Thyroid gland (tissue), 4 donors: ENCODE measurements at regions not wholly inside any gene's neighbourhood (a gene's known extent, or its start where the extent isn't known, plus 50 kb on each side); places are given as distances from the start of the nearest gene placed in this dataset.

Source experiments
- CTCF ChIP-seq, 6 experiments: fragments of 200-600 bp in 3 of 6; fragments of 450-650 bp in 3 of 6; sonication (generic) in 3 of 6; IDR thresholded peaks; one replicate each; pipeline ENCODE4 v1.5.1; 2016 to 2019; ENCODE audit warnings: antibody characterized with exemption in 6 of 6, mild to moderate bottlenecking in 2 of 6, inconsistent platforms in 1 of 6, moderate library complexity in 1 of 6
- POLR2A ChIP-seq, 2 donors: fragments of 450-650 bp; IDR thresholded peaks; one replicate each; pipeline ENCODE4 v1.6.1; 2017; ENCODE audit warnings: antibody characterized with exemption in 2 of 2, mild to moderate bottlenecking in 2 of 2, moderate library complexity in 1 of 2

- TF ChIP-seq POLR2A (IDR thresholded peaks at IDR 0.05) (no peak), CTCF (IDR thresholded peaks at IDR 0.05) (no peak)
Observed at GRCh38 chr18:24721388-24721787, 261.0 kb downstream of the HRH4 start.
